GM21360 (cell line): ENCODE measurements at regions not wholly inside any gene's neighbourhood (a gene's known extent, or its start where the extent isn't known, plus 50 kb on each side); places are given as distances from the start of the nearest gene placed in this dataset.

Experiments
- ATAC-seq: cut with Tn5 transposase; IDR thresholded peaks from one replicate; pipeline ENCODE4 v1.9.1; 2021; ENCODE audit warnings: mild to moderate bottlenecking, moderate library complexity; ENCODE audit not compliant: unreplicated experiment

- ATAC-seq: no peak
These were observed 383.4 kb downstream of the VRK1 start for GRCh38 chr14:97180304-97181200.

GRCh38 chr14:97185186-97185585 is 388.0 kb downstream of the VRK1 start:
- ATAC-seq: no peak

GRCh38 chr14:97187916-97188315 is 390.7 kb downstream of the VRK1 start:
- no peak for ATAC-seq

GRCh38 chr14:97196336-97196735 is 399.2 kb downstream of the VRK1 start:
- ATAC-seq: no peak

GRCh38 chr14:97198813-97199212 is 401.6 kb downstream of the VRK1 start:
- ATAC-seq: no peak

DNA sequence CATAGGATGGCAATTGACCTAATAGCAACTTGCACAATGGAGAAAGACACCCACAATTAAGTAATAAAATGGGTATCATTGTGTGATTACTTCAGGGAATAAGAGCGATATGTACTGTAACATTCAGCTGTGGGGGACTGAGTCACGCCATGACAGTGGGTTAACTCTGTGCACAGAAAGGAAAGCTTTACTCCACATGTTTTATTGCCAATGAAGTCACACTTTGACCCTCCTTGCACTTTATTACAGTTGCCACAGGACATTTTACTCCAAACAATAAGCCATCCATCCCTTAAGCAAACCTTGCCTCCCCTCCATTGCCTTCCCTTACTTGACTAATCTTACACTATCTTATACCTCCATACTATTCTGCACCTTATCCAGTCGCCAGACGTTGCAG is 403.1 kb downstream of the VRK1 start:
- no peak for ATAC-seq

GRCh38 chr14:97206916-97207315 is 409.7 kb downstream of the VRK1 start:
- ATAC-seq: no peak

DNA sequence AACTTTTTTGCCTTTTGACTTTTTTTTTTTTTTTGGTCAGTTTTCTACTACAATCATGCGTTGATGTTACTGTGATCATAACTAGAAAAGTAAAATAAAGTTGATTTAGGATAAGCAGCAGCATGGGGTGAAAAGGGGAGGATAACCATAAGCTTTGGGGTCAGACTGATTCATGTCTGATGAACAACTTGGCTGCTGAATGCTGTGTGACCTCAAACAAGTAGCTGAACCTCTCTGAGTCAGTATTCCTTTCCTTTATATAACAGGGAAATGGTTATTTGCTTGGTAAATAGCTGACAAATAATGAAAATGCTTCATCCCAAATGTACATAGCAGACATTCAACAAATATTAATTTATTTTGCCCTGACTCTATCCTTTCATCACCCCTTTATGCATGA is 413.0 kb downstream of the VRK1 start:
- no peak for ATAC-seq

DNA sequence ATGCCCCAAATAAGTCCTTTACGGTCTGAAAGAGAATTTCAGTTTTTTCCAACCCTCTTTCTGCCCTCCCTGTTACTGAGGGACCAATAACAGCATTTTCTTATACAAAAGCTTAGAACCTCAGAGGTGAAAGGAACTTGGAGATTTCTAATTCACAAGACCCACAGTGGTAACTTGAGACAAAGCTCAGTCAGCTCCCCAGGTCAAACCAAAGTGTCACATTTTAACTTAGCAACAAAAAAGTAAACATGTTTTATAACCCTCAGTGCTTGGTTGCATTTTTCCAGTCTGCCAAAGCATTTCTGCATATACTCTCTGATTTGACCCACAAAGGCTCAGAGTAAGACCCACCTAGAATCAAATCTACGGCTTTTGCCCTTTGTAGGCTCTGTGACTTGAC is 415.2 kb downstream of the VRK1 start:
- no peak for ATAC-seq

DNA sequence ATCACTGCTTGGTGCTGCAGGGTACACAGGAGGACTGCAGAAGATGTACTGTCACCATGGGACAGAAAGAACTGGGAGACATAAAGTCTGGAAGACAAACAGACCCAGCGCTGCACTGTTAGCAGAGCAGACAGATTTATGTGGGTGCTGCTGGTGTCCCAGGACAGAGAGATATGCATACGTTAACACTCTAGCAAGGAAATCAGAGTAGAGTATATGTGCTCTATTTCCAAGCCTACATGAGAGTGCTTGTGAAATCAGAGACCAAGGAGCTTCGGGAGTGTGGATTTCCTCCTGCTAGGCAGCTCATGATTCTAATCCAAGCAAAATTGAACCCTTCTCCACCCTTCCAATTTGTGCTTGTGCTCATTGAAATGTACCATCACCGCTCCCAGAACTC is 416.5 kb downstream of the VRK1 start:
- no peak for ATAC-seq

- no peak for ATAC-seq
These were observed 418.2 kb downstream of the VRK1 start for GRCh38 chr14:97215263-97215969.

DNA sequence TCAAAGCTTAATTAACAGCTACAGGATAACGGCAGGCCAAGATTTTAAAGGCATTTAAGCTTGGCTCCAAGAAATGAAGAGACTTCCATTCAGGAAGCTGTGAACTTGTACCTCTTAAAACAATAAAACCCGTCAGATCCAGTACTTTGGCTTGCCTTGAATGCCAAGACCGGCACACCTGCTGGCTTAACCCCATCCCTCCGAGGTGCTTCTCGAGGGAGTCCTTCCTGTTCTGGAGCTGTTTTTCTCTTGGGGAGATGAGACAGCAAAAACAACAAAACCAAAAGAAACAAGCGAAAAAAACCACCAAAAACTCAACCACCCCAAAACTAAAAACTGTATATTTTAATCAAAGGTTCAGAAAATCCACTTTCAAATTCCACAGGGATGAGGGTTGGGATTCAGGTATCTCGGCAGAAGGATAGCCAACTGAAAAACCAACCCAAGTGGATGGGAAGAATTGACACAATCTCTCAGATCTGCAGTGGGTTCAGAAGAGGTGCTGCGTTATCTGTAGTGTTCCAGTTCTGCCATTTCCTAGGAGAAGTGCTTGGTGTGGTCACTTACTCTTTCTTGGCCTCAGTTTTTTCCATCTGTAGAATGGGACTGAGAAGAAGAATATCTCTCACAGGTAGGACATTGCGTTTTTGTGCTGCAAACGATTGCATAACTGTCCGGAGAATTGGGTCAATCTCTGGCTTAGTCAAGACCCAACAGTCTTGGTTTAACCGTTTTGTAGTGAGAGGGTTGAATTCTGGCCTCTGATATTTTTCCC is 420.1 kb downstream of the VRK1 start:
- ATAC-seq: no peak

DNA sequence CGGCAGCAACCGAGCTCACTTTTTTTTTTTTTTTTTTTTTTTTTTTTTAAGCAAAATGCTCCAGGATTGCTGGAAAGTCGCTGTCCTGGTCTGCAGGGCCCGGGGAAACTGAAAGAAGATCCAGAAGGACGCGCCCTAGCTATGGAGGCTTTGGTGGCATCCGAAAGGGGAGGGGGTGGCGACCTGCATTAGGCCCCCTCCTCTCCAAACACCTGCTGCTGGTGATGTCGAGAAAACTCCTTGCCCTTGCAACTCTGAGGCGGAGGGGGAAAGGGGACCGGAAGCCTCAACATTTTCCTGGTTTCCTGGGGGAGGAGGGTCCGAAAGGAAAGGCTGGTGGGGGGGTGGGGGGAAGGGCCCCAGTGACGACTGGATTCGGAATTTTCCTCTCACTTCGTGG is 421.1 kb downstream of the VRK1 start:
- no peak for ATAC-seq

DNA sequence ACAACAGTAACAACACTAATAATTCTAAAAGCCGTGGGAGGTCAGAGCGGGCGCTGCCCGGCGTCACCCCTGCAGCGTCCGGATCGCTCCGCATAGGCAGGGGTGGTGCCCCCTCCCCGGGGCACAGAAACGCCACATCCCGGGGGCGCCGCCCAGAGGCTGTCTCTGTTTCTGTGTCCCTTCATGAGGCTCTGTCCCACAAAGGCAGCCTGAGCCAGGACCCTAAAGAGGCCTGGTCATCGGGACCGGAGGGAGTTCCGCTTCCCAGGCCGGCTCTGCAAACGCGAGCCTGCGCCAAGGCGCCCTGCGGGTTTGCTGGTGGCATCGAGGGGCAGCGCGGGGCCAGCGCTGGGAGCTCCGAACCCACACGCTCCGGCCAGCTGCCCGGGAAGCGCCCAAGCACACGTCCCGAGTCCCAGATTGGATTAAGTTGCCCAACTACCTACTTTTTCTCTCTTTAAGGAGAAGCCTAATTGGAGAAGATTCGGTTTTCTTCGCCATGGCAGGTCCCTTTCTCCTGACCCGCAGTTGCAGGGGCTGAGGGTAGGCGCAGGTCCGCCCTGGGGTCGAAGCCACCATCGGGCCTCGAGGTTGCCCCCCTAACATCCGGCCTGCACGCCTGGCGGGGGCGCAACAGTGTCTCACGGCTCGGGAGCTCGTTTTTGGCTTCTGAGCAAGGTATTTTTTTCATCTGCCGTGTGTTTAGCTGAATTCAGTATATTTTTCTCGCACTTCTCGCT is 421.7 kb downstream of the VRK1 start:
- no peak for ATAC-seq

- no peak for ATAC-seq
These were observed 422.3 kb downstream of the VRK1 start for GRCh38 chr14:97219431-97220017.

DNA sequence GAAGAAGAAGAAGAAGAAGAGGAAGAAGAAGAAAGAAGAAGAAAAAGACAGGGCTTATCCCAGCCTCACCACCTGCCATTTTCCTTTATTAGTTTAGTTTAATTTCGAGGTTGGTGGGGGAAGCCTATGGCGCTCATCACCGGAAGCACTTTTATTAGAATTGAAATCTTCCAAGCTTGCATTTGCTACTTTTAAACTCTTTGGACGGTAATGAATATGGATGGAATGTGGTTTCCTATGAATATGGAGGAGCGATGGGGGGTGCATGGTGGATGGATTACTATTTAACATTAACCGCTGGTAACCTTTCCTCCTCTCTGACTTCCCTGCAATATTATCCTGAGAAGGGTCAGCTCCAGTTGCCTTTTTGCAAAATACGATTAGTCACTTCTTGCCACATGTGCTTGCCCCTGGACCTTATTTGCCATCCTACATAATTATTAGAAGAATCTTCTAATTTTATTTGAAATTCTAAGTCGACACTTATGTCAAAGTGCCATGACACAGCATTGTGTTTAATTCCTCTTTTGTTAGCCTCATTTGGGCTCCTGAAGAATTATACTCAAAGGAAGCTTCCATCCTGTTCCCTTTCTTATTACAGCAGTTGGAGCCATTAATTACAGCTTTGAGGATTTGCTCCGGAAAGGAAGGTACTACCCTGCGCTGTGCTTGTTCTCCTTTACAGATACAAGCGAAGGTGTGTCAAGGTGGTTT is 424.5 kb downstream of the VRK1 start:
- no peak for ATAC-seq

GRCh38 chr14:97224016-97224415 is 426.8 kb downstream of the VRK1 start:
- no peak for ATAC-seq

- ATAC-seq: no peak
These were observed 432.9 kb downstream of the VRK1 start for GRCh38 chr14:97230051-97230450.

DNA sequence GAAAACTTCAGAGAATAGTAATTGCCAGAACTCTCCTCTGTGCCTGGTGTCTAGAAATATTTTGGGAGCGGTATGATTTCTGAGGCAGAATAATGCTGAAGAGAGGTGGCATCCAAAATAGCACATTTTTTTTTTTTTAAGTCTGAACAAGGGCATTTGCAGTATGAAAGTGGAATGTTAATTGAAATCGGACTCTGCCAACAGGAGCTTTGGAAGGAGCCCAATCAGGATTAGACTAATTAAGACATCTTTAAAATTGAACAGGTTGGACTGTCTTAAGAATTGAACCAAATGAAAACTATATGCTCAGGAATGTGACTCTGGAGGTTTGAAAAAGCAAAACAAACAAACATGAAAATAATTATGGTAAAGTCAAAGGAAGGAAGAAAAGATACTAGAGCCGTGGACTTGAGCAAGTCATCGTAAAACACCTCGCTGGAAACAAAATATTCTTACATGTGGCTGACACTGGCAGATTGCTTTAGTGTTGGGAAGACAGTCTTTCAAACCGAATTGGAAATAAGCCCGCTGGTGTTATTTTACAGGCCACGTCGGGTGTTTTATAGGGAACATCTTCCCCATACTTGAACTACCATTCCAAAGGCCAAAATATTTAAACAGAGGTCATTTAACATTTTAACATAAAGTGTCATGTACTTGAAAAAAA is 436.3 kb downstream of the VRK1 start:
- no peak for ATAC-seq
